Amniotic stem cell (primary cell): ENCODE measurements at regions not wholly inside any gene's neighbourhood (a gene's known extent, or its start where the extent isn't known, plus 50 kb on each side); places are given as distances from the start of the nearest gene placed in this dataset.
"Not testable (repeated sequence)": the region's sequence is repeated elsewhere in the genome, so short reads cannot be mapped to it uniquely, and the experiment has no call there.

ENCODE experiments used
- DNase-seq: peaks from one replicate; lab custom pipeline; 2025; lab: John Stamatoyannopoulos, UW

- no peak for DNase-seq
Measured at GRCh38 chr16:79895053-79895916, 294.7 kb upstream of the MAF start.

- DNase-seq = no peak
Measured at GRCh38 chr16:79893445-79893844, 292.9 kb upstream of the MAF start.

- DNase-seq = no peak
Measured at GRCh38 chr16:79892278-79892677, 291.7 kb upstream of the MAF start.

GRCh38 chr16:79891458-79891857 is 290.9 kb upstream of the MAF start:
- no peak for DNase-seq

GRCh38 chr16:79887541-79888540 is 287.3 kb upstream of the MAF start:
- no peak for DNase-seq

- DNase-seq = no peak
Measured at GRCh38 chr16:79885320-79885719, 284.8 kb upstream of the MAF start.

- no peak for DNase-seq
Measured at GRCh38 chr16:79883494-79883893, 283.0 kb upstream of the MAF start.

- no peak for DNase-seq
Measured at GRCh38 chr16:79882340-79883005, 281.9 kb upstream of the MAF start.

GRCh38 chr16:79881107-79881506 is 280.6 kb upstream of the MAF start:
- not testable (repeated sequence) for DNase-seq

GRCh38 chr16:79876332-79876730 is 275.8 kb upstream of the MAF start:
- DNase-seq = no peak

- DNase-seq = no peak
Measured at GRCh38 chr16:79874391-79874790, 273.9 kb upstream of the MAF start.

GRCh38 chr16:79873825-79874224 is 273.3 kb upstream of the MAF start:
- DNase-seq = no peak

- DNase-seq = no peak
Measured at GRCh38 chr16:79871906-79872305, 271.4 kb upstream of the MAF start.

- DNase-seq = no peak
Measured at GRCh38 chr16:79870016-79870886, 269.7 kb upstream of the MAF start.

- no peak for DNase-seq
Measured at GRCh38 chr16:79869304-79870015, 268.9 kb upstream of the MAF start.

GRCh38 chr16:79868841-79869240 is 268.3 kb upstream of the MAF start:
- DNase-seq = no peak

- DNase-seq = no peak
Measured at GRCh38 chr16:79867425-79867997, 267.0 kb upstream of the MAF start.

- no peak for DNase-seq
Measured at GRCh38 chr16:79865918-79866317, 265.4 kb upstream of the MAF start.

GRCh38 chr16:79864781-79865391 is 264.3 kb upstream of the MAF start:
- DNase-seq = no peak
